HG03039 (cell line): ENCODE measurements at regions not wholly inside any gene's neighbourhood (a gene's known extent, or its start where the extent isn't known, plus 50 kb on each side); places are given as distances from the start of the nearest gene placed in this dataset.

Experiments used
- ATAC-seq: cut with Tn5 transposase; IDR thresholded peaks from one replicate; pipeline ENCODE4 v1.9.1; 2021; ENCODE audit warnings: mild to moderate bottlenecking, moderate library complexity; ENCODE audit not compliant: unreplicated experiment

DNA sequence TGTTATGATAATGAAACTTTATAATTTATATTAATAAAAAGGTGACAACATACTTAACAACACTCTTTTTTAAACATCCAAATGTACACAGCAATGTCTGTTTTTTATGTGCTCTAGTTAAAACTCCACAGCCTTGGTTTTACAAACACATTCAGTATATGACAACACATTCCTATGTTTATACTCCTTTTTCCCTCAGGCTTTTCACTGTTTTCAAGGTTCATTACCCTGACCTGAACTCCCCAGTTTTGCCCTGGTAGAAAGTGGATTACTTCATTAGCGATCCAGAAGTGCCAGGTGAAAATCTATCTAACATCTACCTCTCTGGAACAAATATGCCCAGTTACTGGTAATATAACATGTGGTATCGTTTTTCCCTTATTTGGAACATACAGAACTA is 340.2 kb upstream of the DDHD1 start:
- ATAC-seq, result no peak

DNA sequence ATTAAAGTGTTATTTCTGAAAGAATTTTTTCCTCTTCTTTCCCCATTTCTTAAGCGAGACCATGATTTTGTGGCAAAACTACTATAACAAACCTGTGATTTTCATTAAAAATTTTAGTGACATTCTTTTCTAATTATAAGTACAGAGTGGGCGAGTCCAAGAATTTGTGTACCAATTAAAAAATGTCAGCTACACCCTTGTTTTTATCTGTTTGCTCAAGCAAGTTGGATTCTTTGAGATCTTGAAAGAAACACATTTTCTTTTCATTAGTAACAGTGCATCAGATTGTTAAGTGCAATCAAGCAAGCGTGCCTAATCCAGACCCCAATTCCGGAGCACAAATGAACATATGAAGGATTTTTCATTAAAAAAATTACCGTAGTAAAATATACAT is 338.8 kb upstream of the DDHD1 start:
- ATAC-seq, result no peak

DNA sequence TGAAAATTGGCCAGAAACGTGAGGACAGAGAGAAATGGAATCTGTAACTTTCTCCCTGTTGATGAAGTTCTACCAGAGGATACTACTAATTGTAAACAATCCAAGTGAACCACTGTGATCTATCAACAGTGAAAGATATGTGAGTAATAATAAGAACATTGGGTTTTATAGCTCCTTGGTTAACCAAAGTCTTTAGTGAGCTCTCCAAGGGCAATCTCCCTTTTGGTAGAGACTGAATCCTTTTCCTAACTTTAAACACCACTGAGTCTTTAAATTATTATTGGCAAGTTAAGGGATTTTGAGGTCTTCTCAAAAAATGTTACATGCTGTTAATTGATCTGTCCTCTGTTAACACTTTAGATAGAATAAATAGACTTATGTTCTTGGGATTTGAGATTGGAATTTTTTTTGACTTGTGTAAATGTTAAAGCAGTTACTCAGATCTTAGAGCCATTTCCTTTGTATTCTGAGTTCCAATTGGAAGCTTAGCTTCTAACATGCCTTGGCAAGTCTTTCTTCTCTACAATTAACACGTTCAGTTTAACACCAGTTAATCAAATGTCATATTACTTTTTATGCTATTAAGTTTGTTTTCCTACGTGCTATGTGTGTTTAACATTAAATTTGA is 338.2 kb upstream of the DDHD1 start:
- ATAC-seq, result no peak

DNA sequence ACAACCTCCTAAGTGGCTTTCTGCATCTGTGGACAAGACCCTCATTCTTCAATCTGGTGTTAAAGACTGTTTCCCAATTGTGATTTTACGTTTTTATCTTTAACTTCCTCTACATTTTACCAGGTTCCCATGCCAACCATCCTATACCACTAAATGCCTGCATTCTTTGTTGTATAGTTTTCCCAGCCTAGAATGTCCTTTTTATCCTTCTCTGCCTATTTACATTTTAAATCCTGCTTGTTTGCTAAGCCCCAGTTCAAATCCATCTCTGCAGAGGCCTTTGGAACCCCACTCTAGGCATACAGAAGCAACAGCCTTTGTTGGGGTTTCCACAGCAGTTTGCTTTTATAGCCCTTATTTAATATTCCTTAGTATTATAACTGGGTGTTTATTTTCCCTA is 325.1 kb upstream of the DDHD1 start:
- ATAC-seq, result no peak

DNA sequence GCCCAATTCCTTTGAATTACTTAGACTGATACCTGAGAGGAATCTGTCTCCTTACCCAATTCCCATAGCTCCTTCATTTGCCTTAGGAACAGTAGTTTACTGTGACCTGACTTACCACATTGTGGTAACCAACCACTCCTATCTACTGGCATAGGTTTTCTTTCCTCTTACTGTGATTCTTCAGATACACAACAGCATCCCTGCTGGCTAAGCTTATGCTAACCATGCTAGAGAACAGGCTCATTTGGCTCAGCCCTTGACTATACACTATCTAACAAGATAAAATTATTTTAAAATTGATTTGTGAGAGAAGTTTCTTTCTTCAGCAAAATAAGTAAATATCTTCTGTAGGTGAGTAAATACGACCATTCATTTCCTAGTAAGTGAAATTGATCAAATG is 320.4 kb upstream of the DDHD1 start:
- no peak for ATAC-seq

DNA sequence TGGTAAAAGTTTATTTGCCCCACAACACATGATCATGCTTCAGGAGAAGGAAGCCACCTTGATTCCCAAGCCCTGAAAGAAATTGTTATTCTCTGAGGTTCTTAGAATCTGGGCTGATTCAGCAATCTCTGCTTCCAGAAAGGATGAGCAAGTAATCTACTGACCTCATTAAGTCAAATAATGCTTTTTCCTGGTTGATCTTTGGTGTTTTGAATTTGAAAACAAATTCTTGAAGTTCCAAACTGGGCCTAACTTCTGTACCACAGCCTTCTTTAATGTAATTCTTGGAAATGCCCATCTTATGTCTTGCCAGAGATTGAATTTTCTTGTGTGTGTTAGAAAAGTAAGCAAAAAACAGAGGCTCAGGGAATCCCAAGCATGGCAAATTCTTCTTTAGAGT is 319.2 kb upstream of the DDHD1 start:
- no peak for ATAC-seq

DNA sequence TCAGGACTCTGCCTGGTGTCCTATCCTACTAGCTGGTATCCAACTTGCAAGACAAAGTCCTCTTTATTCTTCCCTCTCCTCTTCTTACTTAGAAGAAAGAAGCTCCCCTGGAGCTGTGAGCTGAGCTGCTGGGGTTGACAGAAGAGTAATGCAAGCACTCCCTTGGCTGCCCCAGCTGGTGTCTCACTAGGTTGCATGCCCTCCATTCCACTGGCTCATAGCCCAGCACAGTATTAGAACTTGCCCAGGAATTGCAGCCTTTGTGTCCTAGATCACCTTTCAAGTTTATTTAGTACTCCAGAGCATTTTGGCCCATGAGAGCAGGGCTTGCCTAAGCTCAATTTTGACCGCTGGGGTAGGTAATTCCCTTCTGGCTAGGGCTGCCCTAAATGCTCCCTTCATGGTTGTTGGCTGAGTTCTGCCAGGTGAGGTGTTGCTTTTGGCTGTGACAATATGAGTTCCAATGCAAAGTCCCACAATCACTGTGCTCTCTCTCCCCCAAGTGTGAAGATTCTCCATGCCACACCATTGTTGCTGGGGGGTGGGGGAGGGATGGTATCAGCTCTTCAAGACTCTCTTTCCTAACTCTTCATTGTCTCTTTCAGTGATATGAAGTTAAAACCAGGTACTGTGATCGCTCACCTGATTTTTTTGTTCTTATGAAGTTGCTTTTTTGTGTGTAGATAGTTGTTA is 317.4 kb upstream of the DDHD1 start:
- no peak for ATAC-seq

DNA sequence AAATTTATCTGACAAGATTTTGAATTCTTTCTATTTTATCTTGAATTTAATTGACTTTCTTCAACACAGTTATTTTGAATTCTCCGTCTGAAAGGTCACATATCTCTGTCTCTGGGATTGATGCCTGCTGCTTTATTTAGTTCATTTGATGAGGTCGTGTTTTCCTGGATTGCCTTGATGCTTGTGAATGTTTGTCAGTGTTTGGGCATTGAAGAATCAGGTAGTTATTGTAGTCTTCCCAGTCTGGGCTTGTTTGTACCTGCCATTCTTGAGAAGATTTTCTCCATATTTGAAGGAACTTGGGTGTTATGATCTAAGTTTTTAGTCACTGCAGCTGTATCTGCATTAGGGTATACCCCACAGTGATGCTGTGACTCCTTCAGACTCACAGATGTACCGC is 315.8 kb upstream of the DDHD1 start:
- no peak for ATAC-seq

DNA sequence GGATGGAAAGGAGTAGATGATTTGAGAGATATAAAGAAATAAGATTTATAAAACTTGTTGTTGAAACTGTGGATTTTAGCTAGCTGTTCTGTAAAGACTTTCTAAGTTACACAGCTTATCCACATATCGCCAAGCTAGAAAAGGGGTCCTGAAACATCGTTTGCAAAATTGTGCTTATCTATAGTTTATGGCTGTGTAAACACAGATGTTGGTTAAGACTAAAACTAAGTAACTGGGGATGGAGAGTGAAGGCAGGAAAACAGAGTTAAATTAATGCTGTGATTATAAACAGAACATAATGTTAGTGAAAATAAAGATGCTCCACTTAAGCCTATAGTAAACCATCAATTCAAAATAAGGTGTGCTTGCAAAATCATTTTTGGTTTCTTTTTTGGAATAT is 311.3 kb upstream of the DDHD1 start:
- no peak for ATAC-seq

DNA sequence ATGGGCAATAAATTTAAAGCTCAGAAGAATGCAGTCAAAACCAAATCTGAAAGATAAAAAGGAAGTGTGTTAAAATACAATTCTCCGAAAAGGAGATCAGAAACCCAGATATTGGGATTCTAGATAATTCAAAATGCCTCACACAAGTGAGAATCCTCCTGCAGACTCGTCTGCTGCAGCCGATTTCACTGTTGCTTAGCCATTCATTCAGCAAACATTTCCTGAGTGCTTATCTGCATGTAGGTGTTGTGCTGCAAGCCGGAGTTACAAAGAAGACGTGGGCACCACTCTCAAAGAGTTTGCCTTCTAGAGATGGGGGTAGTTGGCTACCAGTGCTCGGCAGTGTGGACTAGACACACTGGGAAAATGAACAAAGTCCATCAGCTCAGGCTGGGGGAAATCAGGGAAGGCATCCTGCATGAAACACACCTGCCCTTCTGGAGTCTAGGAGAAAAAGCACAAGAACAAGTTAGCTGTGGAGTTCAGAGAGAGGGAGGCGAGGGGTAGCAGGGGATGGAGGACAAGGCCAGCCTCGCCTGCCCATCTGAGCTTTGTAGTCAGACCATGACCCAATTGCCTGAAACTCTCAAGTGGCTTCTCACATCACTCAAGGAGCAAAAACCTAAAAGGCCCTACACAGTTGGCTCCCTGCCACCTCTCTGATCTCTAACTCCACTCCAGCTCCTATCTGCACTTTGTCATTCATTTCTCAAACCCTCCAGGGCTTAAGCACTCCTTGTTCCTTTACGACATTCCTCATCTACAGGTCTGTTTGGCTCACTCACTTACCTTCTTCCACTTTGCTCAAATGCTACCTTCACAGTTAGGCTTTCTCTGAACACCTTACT is 310.0 kb upstream of the DDHD1 start:
- no peak for ATAC-seq

DNA sequence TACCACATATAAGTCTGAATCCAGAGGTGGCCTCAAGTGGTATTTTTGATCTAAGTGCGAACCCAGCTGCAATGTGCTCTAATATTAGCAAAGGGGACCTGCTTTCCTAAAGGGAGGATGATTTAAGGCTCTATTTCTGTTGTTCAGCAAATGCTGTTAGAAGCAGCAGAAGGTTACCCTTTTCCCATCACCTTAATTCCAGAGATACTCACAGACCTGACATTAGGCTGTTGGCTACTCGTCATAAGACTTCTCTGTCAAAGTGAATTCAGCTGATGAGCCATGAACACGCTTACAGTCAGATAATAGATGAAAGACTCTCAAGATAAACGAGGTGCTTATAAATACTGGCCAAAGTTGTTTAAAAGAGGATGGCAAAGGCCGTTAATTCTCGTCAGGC is 308.7 kb upstream of the DDHD1 start:
- no peak for ATAC-seq

DNA sequence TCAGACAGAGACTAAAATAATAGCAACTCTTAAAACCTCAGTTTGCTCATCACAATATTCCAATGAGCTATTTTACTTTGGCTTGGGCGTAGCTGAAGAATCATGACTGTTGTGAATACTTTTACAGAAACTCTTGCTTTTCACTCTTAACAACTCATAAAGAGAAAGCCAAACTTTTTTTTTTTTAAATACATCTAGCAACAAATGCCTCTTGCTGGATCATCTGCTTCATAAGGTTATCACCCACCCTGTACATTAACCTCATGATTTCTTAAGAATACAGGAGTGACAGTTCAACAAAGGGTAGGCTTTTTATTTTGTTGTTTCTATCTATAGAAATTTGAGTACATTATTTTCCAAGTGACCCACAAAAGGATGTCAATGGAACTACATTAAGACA is 307.4 kb upstream of the DDHD1 start:
- no peak for ATAC-seq

DNA sequence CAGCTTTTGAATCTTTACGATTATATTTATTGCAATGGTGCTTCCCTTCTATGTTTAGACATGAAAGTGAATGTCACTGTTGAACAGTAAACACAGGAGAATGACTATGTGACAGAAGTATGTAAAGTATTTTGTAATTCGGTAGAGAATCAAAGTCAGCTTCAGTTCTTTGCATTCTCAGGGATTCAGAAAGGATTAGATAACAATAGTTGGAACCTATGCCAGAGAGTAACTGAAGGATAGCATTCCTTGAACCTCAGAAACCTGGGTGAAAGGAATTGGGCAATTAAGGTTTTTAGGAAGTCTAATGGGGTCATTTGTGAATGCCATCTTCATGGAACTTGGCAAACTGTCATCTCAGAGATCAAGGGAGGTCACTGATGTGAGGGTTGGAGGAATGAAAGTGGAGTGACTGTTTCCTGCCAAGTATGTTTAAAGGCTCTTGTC is 305.3 kb upstream of the DDHD1 start:
- ATAC-seq, result no peak

DNA sequence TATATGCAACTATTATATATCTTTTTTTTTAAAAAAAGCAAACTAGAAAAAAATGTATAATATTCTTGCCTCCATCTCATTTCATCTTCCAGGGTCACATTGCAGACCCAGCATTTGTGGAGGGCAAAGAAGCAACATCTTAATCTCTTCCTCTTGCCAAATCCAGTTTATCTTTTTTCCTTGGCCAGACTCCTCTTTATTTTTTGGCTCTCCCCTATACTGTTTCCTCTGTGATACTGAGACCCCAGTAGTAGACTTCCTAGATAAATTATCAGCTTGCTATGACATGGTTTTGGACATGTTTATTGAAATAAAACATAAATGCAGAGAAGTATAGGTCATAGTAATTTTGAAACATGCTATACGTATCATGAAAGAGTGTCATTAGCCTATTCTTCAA is 303.8 kb upstream of the DDHD1 start:
- no peak for ATAC-seq

DNA sequence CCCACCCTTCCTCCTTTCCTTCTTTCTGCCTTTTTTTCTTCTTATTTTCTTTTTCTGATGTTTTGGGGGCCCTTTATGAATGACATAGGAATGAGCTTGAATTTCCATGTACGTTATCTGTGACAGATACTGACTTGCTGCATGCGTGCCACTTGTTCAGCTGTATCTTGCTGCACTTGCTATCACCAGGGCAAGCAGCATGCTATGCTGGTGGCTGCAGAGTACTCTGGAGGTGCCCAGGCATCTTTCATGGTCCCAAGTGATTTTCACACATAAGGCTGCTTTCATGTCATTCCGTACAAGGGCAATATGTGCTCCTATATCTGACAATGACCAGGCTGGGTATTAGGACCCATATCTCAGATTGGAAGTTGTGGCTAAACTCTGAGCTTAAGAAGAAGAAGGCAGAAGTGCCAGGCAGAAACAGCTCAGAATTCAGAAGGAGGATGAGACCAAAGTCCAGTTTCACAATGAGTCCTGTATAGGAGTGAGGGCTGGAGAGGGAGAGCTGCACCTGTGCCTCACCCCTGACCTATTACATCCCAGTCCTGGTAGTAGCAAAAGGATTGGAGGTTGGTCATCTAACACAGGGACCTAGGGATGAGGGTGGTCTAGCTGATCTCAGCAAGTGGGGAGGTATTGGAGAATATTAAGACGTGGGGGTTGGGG is 299.0 kb upstream of the DDHD1 start:
- ATAC-seq, result no peak

DNA sequence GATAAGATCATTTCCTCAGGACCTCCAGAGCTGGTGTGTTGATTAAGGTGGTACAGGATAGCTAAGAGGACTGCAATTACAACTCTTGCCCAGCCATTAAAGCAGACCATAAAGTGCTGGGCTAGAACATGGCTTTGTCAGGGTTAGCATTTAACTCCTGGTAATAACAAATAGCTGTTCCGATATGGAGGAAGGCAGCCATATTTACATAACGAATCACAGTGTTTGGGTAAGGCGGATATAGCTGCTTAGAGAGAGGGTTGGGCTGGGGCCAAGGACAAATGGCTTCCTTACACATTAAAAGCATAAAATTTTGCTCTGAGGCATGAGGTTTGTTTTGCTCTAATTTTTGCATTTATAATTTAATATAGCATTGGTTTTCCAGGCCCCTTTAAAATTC is 297.7 kb upstream of the DDHD1 start:
- no peak for ATAC-seq

DNA sequence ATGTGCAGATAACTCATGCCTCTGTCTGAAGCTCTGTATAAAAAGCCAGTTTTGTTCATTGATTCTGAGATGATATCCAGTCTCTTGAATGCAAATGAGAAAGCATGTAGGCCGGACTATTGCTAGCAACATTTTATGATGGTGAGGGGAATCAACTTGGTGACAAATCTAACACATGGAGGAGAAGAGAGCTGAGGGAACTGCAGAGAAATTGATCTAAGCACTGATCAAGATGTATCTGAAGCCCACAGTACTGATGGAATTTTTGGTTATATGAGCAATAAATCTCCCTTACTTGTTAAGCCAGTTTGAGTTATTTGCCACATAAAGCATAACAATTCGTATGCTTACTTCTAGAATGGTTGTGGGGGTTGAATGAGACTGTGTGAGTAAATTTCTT is 295.6 kb upstream of the DDHD1 start:
- no peak for ATAC-seq

DNA sequence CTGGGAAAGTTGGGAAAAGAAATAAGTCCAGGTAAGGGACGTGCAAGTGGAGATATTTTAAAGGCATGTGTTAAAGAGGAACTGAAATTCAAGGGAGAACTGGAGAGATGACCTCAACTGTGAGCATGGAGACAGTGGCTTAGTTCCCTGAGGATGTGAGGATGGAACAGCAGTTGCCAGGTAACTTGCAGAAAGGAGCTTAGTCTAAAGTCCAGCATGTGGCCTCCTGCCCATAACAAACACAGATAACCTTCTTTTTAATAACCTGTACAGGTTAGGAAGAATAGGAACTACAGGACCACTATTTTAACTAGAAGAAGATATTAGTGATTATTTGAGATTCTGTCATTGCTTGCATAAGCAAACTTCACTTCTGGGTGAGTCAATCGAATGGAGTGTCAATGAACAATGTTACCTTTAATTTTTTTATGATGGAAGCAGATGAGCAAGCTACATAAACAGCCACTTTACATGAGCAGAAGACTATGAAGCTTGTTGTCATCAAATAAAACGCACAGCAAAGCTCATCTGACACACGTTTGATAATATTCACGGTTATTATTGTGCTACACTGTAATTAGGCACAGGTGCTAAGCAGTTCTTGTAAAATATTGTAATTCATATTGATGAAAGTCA is 291.7 kb upstream of the DDHD1 start:
- no peak for ATAC-seq

DNA sequence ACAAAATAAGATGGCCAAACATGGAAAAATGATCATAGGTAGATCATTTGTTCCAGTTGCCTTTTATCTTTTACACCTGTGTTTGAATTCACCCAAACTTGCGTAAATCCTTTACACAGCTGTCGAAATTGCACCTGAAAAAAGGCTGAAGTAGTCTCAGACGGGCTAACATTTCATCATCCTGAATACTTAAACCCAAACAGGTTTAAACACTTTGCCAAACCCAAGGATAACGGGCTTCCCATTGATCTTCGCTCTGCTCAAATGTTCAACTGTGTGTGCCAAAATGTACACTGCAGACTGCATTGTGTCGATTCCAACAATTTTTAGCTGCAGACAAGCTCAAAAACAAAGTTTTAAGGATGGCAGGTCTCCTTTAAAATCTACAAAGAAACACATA is 288.7 kb upstream of the DDHD1 start:
- ATAC-seq, result no peak

DNA sequence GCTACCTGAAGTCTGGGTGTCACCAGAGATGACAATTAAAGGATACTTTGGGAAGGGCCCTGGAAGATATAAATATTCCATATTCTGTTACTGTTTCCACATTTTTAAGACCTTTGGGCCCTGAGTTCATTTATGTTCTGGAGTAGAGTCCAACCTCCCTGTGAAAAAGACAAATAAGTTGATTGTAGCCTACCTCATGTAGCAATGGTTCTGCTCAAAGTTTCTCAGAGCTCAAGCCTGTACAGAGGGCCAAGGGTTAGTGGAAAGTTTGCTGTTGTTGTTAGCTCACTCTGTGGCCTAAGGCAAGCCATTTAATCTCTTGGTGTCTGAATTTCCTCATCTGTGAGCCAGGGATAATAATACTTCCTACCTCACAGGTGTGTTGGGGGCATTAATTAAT is 284.7 kb upstream of the DDHD1 start:
- ATAC-seq, result no peak

DNA sequence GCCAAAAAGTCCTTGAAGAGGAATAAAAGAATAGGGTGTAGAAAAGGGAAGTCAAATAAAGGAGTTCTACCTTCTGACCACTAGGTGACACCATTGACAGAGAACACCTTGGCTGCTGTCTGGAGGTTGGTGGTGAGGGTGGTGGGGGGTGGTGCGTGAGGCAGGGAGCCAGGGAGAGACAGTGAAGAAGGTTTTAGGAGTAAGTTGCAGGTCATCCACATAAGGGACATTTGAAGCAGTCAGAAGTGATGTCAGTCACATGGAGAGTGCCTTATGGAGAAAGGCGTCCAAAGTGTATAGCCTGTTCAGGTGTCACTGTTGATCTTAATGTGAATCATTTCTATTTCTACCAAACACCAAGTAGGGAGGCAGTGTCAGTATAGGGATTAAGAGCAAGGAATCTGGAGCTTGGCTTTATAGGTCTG is 279.3 kb upstream of the DDHD1 start:
- peak; percentile 76 for ATAC-seq
